GM10266 (cell line): ENCODE measurements at regions not wholly inside any gene's neighbourhood (a gene's known extent, or its start where the extent isn't known, plus 50 kb on each side); places are given as distances from the start of the nearest gene placed in this dataset.
"Not testable (repeated sequence)": the region's sequence is repeated elsewhere in the genome, so short reads cannot be mapped to it uniquely, and the experiment has no call there.

Experiments
- DNase-seq: peaks from one replicate; pipeline ENCODE4 v3.0.0; 2012; ENCODE audit errors: extremely low spot score
- CTCF ChIP-seq: IDR thresholded peaks from 2 replicates; pipeline ENCODE4 v1.5.1; 2012; ENCODE audit warnings: mild to moderate bottlenecking, low read depth; ENCODE audit not compliant: control insufficient read depth, insufficient read depth; ENCODE audit errors: missing control alignments

- no peak for DNase-seq
- TF ChIP-seq CTCF: no peak
Measured at GRCh38 chr2:209138079-209138478, 285.8 kb upstream of the MAP2 start.

- TF ChIP-seq CTCF: no peak
- no peak for DNase-seq
Measured at GRCh38 chr2:209141142-209141541, 282.7 kb upstream of the MAP2 start.

- no peak for TF ChIP-seq CTCF
- no peak for DNase-seq
Measured at GRCh38 chr2:209141818-209142217, 282.0 kb upstream of the MAP2 start.

GRCh38 chr2:209145220-209145691, 278.6 kb upstream of the MAP2 start:
- DNase-seq: not testable (repeated sequence)

- no peak for DNase-seq
- TF ChIP-seq CTCF: no peak
Measured at GRCh38 chr2:209145941-209146681, 277.7 kb upstream of the MAP2 start.

GRCh38 chr2:209146682-209147320, 277.0 kb upstream of the MAP2 start:
- no peak for TF ChIP-seq CTCF
- DNase-seq: no peak

GRCh38 chr2:209147981-209148380, 275.9 kb upstream of the MAP2 start:
- no peak for TF ChIP-seq CTCF
- DNase-seq: no peak
